ENCODE measurements at regions not wholly inside any gene's neighbourhood (a gene's known extent, or its start where the extent isn't known, plus 50 kb on each side); places are given as distances from the start of the nearest gene placed in this dataset.
"Not testable (repeated sequence)": the region's sequence is repeated elsewhere in the genome, so short reads cannot be mapped to it uniquely, and the experiment has no call there.

GRCh38 chrX:10971759-10972158 is 139.4 kb upstream of the HCCS start:
- no peak for DNase-seq

DNA sequence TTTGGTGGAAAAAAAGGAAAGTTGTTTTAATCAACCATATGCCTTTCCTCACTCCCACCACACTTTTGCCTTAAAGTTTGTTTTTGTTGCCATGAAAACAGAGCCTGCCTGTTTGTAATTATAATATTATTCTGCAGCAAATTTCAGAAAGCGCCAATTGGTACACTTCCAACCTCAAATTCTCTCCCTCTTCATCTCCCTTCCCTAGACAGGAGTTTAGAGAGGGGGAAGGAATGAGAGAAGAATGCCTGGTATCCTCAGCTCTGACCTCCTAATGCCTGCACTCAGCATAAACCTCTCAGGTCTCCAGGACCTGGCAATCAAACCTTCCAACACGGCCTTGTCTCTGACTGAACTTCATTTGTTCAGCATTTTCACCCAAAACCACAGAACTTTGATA is 138.4 kb upstream of the HCCS start:
- DNase-seq: no peak

- DNase-seq: no peak
Measured at GRCh38 chrX:10974920-10975319, 136.2 kb upstream of the HCCS start.

DNA sequence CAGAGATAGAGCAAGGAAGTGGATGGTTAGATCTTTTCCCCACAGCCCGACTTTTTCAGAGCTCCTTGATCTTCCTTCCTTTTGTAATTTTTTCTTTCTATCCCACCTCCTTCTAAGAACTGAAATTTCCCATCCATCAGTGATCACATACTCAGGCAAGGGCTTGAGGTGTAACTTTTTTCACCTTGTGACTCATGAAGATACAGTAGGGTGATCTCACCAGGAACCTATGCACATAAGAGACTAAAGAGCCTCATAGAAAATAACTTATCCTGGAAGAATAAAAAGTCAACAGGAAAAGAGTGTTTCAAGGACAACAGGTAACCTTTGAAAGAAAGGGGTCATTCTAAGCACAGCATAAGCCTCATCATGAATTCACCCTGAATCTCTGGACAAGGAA is 131.2 kb upstream of the HCCS start:
- DNase-seq: no peak

GRCh38 chrX:10981506-10981905 is 129.6 kb upstream of the HCCS start:
- no peak for DNase-seq

- no peak for DNase-seq
Measured at GRCh38 chrX:10983526-10983925, 127.6 kb upstream of the HCCS start.

- DNase-seq: no peak
Measured at GRCh38 chrX:10984213-10984612, 126.9 kb upstream of the HCCS start.

DNA sequence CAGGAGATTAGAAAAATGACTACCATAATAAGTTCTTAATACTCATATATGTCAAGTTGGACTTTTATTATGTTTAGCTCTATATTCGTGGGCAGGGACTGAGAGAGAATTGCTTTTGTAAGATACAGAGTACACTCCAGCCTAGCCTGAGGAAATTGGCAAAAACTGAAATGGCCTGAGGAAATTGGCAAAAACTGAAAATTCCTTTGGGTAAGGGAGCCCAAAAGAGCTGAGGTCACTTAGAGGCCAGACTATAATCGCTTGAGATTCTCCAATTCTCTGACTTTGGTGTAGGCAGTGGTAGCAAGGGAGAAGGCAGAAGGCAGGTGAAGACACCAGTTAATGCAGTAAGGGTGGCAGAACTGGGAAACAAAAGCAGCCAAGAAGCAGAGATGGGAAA is 124.5 kb upstream of the HCCS start:
- no peak for DNase-seq

GRCh38 chrX:10988653-10989052 is 122.5 kb upstream of the HCCS start:
- no peak for DNase-seq

DNA sequence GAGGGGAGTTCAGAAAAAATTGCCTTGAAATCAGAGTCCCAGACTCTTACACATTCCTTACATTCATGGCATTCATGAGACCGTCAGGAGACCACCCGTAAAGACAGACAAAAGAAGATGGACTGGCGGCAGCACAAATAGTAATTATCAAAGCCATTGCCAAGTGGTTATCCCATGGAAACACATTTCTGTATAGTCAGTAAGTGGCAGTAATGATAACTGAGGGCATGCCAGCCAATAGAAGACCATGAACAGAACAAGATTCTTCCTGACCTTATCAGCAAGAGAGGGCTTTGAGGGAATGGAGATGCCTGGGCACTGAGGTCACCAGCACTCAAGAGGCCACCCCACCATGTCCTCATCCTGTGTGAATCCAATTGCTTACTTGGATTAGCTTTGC is 121.7 kb upstream of the HCCS start:
- no peak for DNase-seq

DNA sequence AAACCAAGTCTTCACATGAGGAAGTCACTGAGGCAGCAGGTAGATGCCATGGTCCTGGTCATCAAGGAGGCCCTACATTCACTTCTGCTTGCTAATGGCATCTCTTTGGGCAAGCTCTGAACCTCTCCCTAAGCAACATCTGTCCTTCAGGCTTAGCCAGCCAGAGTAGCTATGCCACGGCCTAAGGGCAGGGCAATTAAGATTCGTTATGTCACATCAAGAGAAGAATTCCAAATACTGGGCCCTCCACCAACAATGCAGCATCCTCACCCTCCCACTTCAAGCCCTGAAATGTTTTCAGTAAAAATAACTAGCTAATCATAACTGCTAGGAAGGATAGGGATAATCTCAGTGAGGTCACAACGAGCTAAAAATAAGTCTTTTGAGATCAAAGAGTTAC is 120.7 kb upstream of the HCCS start:
- DNase-seq: no peak

DNA sequence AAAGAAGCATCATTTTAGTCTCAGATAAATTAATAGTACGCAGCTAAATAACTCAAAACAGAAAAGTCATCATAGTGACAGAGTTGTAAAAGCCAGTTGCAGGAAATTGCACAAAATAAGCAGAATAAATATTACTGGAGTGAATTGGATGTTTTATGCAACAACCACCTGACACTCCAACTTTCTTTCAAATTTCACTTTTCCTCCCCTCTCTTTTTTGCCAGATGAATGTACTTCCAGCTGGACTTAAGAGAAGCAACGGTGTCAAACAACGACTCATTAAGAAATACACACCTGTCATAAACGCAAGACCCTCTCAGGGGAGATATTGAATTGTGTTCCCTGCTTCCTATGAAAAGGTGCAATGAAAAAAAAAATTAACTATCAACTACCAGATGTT is 120.2 kb upstream of the HCCS start:
- no peak for DNase-seq

DNA sequence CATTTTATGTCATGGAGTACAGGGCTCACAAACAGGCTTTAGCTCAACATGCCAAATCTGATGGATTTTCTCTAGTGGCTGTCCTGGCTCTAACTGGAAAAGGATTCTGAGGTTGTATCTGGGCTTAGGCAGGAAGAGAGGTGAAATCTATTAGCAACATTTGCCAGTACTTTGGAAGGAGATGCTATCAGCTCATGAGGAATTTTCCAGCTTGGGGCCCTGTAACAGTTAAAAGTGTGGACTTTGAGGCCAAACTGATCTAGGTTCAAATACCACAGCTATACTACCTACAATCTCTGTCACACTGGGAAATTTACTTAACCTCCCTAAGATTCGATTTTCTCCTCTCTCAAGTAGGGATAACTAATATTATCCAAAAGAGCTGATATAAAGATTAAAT is 119.0 kb upstream of the HCCS start:
- no peak for DNase-seq

GRCh38 chrX:11007076-11007475 is 104.1 kb upstream of the HCCS start:
- DNase-seq: not testable (repeated sequence)

DNA sequence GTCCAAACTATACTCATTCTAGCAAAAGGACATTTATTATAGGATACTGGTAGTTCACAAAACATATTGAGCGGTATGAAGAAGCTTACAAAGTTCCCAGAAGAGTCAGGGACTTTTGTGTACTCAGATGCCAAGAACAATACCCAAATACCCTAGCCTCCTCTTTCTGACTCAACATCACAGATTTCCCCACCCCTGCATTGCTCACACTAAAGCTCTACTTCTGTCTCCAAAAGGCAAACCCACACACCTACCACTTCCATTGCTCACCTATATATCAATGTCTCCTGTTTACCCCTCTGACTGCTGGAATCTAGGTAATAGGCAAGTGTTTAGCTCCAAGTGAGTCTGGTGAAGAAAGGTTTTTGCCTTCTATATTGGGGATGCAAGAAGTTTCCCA is 100.7 kb upstream of the HCCS start:
- DNase-seq: no peak

GRCh38 chrX:11016728-11017127 is 94.4 kb upstream of the HCCS start:
- no peak for DNase-seq

- not testable (repeated sequence) for DNase-seq
Measured at GRCh38 chrX:11022588-11022987, 88.5 kb upstream of the HCCS start.

- no peak for DNase-seq
Measured at GRCh38 chrX:11039926-11040325, 71.2 kb upstream of the HCCS start.

DNA sequence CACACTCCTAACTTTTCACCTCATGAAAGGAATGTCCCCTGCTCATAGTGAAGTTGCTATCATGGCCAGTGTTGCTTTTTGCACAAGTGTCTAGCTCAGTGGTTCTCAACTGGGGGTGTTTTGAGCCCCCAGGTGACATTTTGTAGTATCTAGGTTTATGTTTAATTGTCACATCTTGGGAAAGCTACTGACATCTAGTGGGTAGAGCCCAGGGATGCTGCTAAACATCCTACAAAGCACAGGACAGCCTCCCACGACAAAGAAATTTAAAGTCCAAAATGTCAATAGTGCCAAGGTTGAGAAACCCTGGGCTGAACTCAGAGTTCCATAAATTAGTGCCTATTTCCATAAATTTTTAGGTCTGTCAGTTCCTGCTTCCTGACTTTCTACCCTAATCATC is 70.7 kb upstream of the HCCS start:
- no peak for DNase-seq

GRCh38 chrX:11040996-11041395 is 70.1 kb upstream of the HCCS start:
- no peak for DNase-seq

DNA sequence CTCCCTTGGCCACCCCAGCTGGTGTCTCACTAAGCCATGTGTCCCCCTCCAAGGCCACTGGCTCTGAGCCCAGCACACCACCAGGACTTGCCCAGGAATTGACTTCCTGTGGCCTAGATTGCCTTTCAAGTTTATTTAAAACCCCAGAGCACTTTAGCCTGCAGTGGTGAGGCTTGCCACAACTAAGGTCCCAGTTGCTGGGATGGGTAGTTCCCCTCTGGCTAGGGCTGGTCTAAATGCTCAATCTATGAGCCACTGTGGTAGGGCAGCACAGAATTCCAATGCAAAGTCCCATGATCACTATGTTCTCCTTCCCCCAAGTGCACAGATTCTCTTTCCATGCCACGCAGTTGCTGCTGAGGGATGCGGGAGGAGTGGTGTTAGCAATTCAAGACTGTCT is 61.1 kb upstream of the HCCS start:
- no peak for DNase-seq

GRCh38 chrX:11053351-11053750 is 57.8 kb upstream of the HCCS start:
- DNase-seq: no peak

DNA sequence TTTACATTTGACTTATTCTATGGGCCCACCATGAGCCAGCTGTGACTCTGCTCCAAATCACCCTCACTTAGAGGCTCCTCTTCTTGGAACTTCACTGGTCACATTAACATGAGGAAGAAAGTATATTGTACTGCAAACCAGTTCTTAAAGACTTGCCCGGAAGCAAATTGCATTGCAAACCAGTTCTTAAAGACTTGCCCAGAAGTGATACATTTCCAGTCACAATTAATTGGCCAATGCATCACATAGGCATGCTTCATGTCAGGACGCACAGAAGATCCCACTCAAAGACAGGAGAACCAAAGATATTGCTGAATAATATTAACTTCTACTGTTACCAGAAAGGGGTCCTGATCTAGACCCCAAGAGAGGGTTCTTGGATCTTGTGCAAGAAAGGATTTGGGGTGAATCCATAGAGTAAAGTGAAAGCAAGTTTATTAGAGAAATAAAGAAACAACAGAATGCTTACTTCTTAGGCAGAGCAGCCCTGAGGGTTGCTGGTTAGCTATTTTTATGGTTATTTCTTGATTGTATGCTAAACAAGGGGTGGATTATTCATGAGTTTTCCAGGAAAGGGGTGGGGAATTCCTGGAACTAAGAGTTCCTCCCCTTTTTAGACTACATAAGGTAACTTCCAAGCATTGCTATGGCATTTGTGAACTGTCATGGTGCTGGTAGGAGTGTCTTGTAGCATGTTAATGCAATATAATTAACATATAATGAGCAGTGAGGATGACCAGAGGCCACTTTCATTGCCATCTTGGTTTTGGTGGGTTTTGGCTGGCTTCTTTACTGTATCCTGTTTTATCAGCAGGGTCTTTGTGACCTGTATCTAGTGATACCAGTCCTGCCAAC is 54.6 kb upstream of the HCCS start:
- DNase-seq: no peak

- DNase-seq: no peak
Measured at GRCh38 chrX:11059933-11060332, 51.2 kb upstream of the HCCS start.
